HFF-Myc (cell line): ENCODE measurements at regions not wholly inside any gene's neighbourhood (a gene's known extent, or its start where the extent isn't known, plus 50 kb on each side); places are given as distances from the start of the nearest gene placed in this dataset.

Experiments
- DNase-seq: peaks from one replicate; pipeline ENCODE4 v3.0.0-alpha.2; 2011; ENCODE audit warnings: low read depth; ENCODE audit errors: extremely low read depth
- H3K4me3 ChIP-seq: replicated peaks from 2 replicates; pipeline ENCODE4 v1.5.1; 2011; ENCODE audit warnings: low read depth, mild to moderate bottlenecking, control low read depth, low read length
- CTCF ChIP-seq: IDR thresholded peaks from 2 replicates; pipeline ENCODE4 v1.5.1; 2012; ENCODE audit warnings: mild to moderate bottlenecking, low read depth, low read length, control low read depth; ENCODE audit errors: missing control alignments

- H3K4me3 ChIP-seq, result no peak overlapping the region
- DNase-seq, result no peak
- no peak for TF ChIP-seq CTCF
These were observed 932.8 kb downstream of the IGSF11 start for GRCh38 chr3:118101891-118102290.

GRCh38 chr3:118102737-118103136, 931.9 kb downstream of the IGSF11 start:
- TF ChIP-seq CTCF, result no peak
- DNase-seq, result no peak
- no peak overlapping the region for H3K4me3 ChIP-seq

- no peak for DNase-seq
- TF ChIP-seq CTCF, result no peak
- no peak overlapping the region for H3K4me3 ChIP-seq
These were observed 926.4 kb downstream of the IGSF11 start for GRCh38 chr3:118108201-118108600.

GRCh38 chr3:118108769-118109168, 925.9 kb downstream of the IGSF11 start:
- no peak overlapping the region for H3K4me3 ChIP-seq
- TF ChIP-seq CTCF, result no peak
- no peak for DNase-seq

- TF ChIP-seq CTCF, result no peak
- no peak for DNase-seq
- no peak overlapping the region for H3K4me3 ChIP-seq
These were observed 924.4 kb downstream of the IGSF11 start for GRCh38 chr3:118110211-118110610.

- no peak for DNase-seq
- no peak for TF ChIP-seq CTCF
- H3K4me3 ChIP-seq, result no peak overlapping the region
These were observed 917.7 kb downstream of the IGSF11 start for GRCh38 chr3:118116991-118117390.

GRCh38 chr3:118126751-118127150, 907.9 kb downstream of the IGSF11 start:
- DNase-seq, result no peak
- TF ChIP-seq CTCF, result no peak

More at GRCh38 chr3:118126751-118127150, 907.9 kb downstream of the IGSF11 start:
- H3K4me3 ChIP-seq, result no peak overlapping the region
